HG03066 (cell line): ENCODE measurements at regions not wholly inside any gene's neighbourhood (a gene's known extent, or its start where the extent isn't known, plus 50 kb on each side); places are given as distances from the start of the nearest gene placed in this dataset.

Source experiments
- ATAC-seq: cut with Tn5 transposase; IDR thresholded peaks from one replicate; pipeline ENCODE4 v1.9.1; 2021; ENCODE audit warnings: low read depth; ENCODE audit not compliant: unreplicated experiment

DNA sequence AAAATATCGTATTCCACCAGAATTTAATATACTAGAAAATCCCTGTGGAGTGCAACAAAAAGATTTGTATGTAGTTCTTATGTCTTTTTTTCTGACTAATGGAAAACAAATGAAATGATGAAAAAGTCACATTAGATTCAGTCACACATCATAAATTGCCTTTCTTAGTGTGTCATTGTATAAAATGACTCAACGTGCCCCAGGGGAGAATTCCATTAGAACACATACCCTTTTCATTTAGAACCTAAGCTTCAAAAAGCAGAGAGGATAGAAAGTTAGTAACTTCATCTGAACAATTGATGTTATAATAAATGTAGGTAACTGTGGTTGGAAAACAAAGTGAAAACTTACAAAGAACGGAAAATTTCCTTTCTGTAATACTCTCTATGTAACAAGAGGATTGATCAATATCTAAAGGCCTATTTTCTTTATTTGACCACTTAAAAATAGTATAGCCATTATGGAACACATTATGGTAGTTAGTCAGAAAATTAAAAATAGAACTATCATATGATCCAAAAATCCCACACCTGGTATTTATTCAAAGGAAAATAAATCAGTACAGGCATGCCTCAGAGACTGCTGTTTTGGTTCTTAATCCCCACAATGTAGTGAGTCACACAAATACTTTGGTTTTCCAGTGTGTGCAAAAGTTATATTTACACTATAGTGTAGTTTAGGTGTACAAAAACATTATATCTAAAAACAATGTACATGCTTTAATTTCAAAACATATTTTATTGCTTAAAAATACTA is 1016.1 kb downstream of the KCNT2 start:
- no peak for ATAC-seq

DNA sequence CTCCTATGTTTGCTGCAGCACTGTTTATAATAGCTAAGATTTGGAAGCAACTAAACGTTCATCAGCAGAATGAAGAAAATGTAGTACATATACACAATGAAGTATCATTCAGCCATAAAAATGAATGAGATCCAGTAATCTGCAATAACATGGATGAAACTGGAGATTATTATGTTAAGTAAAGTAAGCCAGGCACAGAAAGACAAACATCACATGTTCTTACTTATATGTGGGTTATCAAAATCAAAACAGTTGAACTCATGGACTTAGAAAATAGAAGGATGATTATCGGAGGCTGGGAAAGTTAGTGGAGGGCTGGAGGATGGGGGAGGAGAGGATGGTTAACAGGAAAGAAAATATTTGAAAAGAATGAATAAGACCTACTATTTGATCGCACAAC is 1017.6 kb downstream of the KCNT2 start:
- ATAC-seq, result no peak

DNA sequence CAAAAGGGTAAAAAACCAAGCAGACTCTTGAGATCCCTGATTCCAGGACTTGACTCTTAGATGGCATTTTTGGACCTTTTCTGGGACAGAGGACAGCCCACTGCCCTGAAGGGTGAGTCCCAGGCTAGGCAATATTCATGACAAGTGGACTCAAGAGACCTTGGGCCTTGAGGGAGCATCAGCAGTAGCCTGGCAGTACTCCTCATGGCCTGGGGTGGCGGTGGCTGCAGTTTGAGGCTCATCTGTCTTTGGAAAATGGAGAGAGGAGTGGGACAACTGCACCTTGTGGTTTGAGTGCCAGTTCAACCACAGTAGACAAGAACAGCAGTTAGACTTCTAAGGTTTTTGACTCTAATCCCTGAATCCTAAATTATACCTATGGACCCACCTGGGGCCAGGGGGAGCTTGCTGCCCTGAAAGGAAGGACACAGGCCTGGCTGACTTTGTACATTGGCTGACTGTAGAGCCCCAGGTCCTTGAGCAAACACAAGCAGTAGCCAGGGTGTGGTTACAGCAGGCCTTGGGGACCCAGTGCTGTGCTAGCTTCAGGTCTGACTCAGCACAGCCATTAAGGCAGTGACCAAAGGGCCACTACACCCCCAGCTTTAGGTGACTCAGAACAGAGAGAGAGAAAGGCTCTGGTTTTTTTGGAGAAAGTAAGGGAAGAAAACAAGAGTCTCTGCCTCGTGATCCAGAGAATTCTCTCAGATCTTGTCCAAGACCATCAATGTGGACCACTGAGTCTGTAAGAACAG is 1023.2 kb downstream of the KCNT2 start:
- no peak for ATAC-seq

DNA sequence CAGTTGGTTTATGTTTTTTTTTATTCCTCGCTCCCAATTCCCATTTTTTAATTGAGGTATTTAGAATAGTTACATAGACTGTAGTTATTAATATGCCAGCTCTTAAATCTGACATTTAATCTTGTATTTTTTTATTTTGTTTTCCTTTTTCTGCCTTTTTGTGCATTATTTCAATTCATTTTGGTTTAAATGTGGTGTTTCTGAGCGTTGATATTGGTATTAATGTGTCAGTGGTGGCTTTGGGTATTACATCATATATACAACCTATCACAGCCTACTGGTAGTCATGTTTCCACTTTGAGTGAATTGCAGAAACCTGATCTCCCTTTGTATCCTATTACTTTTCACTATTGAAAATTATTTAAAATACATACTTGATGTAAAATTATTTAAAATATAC is 1027.3 kb downstream of the KCNT2 start:
- ATAC-seq, result no peak

DNA sequence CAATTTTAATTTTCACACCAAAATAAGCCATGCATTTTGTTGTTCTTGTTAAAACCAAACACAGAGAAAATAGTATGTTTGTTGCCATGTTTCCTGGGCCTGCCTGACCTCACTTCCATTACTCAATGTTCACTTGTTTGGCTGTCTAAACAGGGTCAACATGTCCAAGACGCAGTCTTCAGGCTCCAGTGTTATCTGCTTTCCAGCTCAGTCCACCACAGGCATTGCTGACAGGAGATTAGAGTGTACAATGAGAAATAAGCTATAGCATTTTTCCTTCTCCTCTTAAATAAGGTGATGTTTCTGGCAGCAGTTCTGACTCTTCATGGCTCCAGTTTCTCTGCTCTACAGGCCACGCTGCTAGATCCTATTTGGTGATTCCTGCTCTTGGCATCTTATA is 1030.5 kb downstream of the KCNT2 start:
- no peak for ATAC-seq

DNA sequence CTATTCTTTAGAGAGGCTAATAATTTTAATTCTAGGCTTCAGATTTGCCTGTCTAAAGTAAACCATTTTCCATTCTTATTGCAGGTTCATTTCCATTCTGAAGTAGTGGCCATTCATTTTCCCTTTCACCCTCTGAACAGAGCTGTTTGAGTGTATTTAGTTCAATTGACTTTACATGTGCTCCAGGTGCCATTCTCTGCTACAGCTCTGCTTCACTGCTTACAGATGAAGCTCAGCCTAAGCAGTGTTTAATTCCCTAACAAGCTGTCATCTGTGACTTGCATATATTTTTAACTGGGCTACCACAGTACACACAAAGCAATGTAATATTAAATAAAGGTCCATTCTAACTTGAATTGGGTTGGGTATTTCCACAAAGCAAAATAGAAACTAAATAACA is 1031.6 kb downstream of the KCNT2 start:
- ATAC-seq, result no peak

DNA sequence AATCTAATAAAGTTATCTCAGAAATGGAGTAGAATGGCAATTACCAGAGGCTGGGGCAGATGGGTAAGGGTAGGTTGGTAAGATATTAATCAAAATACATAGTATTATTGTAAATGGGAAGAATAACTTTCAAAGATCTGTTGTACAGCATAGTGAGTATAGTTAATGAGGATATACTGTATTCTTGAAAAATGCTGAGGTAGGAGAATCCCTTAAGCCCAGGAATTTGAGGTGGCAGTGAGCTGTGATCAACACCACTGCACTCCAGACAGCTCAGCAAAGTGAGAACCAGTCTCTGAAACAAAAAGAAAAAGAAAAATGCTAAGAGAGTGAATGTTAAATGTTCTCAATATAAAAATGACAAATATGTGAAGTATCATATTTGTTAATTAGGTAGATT is 1033.7 kb downstream of the KCNT2 start:
- no peak for ATAC-seq

DNA sequence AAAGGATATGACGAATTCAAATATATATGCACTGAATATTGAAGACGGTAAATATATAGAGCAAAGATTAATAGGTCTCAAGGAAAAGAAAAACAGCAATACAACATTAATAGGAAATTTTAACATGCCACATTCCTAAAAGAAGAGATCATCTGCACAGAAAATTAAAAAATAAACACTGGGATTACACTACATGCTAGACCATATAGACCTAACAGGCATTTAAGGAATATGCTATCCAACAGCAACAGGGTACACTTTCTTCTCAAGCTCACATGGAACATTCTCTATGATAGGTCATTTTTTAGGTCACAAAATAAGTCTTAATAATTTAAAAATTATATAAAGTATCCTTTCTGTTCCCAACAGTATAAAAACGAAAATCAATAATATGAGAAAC is 1038.3 kb downstream of the KCNT2 start:
- ATAC-seq, result no peak

DNA sequence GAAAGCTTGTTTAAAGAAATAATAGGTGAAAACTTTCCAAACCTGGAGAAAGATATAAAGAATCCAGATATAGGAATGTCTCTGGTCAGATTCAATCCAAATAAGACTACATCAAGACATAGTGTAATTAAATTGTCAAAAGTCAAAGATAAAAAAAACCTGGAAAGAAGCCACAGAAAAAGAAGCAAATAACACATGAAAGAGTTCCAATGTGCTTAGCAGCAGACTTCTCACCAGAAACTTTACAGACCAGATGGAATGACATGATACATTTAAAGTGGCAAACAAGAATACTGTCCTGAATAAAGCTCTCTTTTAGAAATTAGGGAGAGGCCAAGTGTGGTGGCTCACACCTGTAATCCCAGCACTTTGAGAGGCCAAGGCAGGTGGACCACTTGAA is 1039.9 kb downstream of the KCNT2 start:
- ATAC-seq, result no peak

DNA sequence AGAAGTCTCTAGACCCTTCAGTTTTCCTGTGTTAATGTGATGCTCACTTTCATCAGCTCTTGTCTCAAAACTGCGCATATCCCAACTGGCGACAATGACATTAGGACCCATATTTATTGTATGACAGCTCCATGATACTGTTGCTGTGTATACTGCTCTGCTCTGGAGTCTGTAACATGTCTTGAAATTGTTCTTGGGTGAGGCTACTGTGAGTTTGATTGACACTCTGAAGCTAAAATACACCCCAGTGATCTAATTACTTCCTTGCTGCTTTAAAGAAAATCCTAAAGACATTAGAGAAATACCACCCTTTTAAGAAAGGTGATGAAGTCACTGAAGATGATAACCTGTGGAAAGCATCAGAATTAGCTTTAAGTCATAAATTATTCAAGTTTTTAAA is 1046.2 kb downstream of the KCNT2 start:
- ATAC-seq, result no peak

DNA sequence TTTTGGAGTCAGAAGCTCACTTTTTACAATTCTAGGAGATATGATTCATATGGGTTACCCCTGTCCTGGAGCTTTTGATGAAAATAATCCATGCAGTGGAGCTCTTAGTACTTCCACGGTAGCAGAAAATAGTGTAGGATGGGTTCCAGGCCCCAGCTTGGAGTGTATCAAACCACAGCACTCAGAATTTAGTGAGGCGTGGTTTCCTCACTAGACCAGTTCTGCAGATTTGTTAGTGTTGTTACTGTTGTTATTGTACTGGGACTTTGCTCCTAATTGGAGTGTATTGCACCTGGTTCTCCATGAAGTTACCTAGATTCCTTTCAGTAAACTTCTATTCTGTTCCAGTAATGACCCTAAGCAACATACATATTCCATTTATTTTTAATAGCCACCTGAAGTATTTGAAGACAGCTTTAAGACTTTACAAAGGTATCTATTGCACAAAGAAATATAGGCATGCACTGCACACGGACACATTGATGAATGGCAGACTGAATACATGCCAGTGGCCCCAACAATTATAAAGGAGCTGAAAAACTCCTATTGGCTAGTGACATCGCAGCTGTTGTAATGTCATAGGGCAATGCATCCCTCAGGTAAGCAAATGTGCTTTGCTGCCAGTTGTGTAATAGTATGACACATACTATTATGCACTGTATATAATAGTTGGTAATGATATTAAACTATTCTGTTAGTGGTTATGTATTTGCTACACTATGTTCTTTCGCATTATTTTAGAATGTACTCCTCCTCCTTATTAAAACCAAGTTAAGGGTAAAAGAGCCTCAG is 1058.0 kb downstream of the KCNT2 start:
- no peak for ATAC-seq

DNA sequence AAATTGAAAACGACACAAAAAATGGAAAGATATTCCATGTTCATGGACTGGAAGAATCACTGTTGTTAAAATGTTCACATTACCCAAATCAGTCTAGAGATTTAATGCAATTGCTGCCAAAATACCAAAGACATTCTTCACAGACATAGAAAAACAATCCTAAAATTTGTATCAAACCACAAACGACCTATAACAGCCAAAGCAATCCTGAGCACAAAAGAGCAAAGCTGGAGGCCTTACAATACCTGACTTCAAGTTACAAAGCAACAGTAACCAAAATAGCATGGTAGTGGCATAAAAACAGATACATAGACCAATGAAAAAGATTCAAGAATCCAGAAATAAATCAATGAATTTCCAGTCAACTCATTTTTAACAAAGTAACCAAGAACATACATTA is 1077.3 kb downstream of the KCNT2 start:
- no peak for ATAC-seq

DNA sequence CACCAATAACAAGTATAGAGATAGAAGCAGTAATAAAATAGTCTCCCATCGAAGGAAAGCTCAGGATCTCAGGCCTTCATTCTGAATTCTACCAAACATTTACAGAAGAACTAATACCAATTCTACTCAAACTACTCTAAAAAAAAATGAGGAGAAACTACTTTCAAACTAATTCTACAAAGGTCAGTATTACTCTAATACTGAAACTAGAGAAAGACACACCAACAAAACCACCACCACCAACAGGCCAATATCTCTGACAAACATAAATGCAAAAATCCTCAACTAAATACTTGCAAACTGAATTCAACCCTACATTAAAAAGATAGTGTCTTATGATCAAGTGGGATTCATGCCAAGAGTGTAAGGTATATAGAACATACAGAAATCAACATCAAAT is 1078.4 kb downstream of the KCNT2 start:
- no peak for ATAC-seq

DNA sequence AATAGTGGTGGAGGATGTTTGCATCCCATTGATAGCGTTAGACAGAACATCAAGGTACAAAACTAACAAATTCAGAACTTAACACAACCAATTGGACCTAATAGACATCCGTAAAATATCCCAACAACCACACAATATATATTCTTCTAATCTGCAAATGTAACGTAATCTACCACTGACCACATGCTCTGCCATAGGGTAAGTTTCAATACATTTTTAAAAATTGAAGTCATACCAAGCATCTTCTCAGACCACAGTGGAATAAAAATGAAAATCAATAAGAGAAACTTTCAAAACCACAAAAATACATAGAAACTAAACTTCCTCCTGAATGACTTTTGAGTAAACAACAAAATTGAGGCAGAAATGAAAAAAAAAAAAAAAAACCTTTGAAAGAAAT is 1087.5 kb downstream of the KCNT2 start:
- no peak for ATAC-seq

DNA sequence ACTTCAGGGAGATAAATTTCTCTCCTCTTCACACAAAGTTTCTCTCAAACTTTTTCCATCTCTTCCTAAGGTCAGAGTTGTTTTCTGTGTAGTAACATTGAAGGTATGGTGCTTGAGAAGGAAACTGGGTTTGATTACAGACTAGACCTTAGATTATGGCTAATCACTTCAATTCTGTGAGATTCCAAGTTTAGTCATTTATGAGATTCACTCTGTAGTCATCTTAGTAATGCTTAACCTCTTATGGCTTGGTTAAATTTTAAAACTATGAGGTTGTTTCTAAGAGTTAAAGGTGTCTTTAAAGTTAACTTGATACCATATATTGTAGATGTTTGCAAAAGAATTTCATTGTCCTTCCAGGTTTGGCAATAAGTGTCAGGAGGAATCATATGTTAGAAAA is 1092.2 kb downstream of the KCNT2 start:
- ATAC-seq, result no peak

DNA sequence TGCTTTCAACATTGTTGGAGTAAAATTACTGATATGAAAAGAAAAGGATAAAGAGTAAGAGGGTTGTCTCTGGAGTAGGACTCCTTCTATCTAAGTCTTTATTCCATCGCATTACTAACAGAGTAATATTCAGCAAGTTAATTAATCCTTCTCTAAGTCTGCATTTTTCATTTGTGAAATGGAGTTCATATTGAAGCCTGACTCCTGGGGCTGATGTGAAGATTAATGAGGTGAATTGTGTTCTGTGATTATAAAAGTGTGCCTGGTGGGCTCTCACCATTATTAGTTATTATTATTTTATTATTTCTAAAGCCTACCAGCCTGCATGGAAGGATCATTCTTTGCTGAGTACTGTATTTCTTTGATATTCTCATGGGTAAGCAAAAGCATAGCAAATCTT is 1096.7 kb downstream of the KCNT2 start:
- no peak for ATAC-seq

DNA sequence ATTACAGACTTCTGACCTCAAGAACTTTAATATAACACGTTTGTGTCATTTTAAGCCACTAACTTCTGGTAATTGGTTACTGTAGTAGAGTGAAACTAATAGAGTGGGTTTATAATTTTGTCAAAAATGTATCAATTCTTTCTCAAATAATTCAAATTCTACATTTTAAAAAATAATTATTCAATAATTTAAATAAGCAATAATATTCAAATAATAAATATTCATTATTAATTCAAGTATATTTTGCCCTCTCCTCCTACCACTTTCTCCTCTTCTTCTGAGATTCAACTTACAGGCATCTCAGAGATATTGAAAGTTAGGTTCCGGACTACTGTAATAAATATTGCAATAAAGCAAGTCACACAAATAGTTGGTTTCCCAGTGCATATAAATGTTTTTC is 1107.1 kb downstream of the KCNT2 start:
- ATAC-seq, result no peak

DNA sequence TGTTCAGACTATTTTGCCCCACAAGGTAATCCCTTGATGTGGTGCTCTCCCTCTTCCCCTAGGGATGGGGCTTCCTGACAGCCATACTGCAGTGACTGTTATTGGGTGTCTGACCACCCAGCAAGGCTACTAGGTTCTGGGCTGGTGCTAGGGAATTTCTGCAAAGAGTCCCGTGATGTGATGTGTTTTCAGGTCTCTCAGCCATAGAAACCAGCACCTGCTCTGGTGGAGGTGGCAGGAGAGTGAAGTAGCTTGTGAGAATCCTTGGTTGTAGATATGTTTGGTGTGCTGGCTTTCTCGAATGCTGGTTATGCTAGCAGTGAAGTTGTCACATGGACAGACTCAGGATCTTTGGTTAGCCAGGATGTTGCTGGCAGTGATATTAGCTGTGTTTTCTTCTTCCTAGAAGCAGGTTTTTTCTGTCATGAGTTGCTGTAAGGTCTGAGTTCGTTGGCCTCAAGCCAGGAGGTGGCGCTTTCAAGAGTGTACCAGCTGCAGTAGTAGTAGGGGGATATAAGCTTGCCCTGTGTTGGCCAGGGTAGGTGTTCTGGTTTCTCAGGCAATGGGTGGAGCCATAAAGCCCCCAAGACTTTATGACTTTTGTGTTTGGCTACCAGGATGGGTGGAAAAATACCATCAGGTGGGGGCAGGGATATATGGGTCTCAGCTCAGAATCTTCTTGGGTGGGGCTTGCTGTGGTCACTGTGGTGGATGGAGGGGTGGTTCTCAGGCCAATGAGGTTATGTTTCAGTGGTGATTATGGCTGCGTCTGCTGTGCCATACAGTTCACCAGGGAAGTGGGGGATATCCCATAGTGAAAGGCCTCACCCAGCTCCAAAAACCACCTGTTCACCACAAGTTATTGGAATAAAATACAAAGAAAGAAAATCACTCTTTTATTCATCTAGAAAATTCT is 1112.3 kb downstream of the KCNT2 start:
- no peak for ATAC-seq

DNA sequence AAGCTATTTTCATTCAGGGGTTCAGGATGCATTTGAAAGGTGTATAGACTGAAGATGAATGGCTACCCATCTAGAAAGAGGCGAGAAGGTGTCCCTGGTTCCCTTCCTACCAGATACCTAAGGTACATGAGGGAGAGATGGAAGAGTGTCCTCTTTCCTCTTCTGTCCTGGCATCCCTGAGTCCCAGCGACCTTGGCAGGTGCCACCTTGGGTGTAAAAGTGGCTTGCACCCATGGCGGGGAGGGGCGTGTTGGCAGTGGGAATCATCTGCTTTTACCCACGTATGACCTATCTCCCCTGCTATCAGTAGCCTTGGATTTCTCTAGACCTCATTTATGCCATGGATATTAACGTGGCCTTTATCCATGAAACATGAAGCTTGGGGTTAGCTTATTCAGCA is 1126.1 kb downstream of the KCNT2 start:
- no peak for ATAC-seq

DNA sequence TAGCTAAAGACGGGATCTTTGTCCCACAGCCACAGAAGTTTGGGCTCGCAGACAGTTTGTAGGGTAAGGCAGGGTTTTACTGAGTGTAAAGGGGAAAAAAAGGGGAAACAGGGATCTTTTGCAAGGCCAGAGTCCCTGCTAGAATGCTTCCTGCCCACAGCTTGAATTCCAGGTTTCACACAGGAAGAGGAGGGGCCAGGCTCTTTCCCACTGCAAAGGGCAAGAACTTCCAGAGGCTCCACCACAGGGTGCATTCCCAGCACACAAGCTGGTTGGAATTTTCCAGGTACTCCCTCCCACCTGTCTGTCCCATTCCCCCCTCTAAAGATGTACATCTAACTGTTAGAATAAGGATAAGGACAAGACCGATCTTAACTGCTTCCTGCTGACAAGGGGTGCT is 1126.9 kb downstream of the KCNT2 start:
- ATAC-seq, result no peak

DNA sequence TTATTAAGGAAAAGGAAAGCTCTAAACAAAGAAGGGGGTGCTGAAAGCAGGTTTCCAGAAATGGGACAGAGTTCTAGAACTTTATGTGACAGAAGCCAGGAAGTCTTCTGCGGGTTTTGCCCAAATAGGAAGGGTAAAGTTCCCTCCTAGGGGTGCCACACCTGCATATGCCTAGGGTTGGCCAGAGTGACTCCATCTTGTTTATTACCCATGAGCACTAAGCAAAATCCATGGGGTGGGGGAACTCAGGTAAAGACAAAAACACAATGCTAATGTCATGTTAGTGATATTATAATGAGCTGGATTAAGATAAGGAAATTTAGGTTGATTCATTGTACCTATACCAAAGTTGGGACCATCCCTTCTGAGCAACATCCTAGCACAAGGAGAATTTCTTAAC is 1132.7 kb downstream of the KCNT2 start:
- no peak for ATAC-seq
